NOMO-1 (cell line): ENCODE measurements at regions not wholly inside any gene's neighbourhood (a gene's known extent, or its start where the extent isn't known, plus 50 kb on each side); places are given as distances from the start of the nearest gene placed in this dataset.
A peak's percentile ranks its signal among the peaks of the same experiment; 100 is the strongest.
"Not testable (repeated sequence)": the region's sequence is repeated elsewhere in the genome, so short reads cannot be mapped to it uniquely, and the experiment has no call there.

Source experiments
- DNase-seq, 2 experiments: peaks; one replicate each; lab custom pipeline; 2025; ENCODE audit not compliant: unreplicated experiment in 2 of 2; lab: John Stamatoyannopoulos, UW

DNA sequence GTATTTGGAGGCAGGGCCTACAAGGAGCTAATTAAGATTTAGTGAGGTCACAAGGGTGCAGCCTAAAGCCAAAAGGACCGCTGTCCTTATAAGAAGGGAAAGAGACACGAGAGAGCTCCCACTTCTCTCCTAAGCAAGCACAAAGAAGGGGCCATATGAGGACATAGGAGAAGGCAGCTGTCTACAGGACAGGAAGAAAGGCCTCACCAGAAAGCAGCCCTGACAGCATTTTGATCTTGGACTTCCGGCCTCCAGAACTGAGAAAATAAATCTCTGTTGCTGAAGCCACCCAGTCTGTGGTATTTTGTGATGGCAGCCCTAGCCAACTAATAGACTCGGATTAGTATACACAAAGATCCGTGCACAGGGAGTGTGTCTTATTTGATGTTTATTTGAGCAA lies 139.7 kb downstream of the B3GNT2 start:
- no peak for DNase-seq

- DNase-seq: no peak
Measured at GRCh38 chr2:62334440-62335058, 138.6 kb downstream of the B3GNT2 start.

- DNase-seq: no peak
Measured at GRCh38 chr2:62334009-62334408, 138.1 kb downstream of the B3GNT2 start.

GRCh38 chr2:62330959-62331358 lies 135.0 kb downstream of the B3GNT2 start:
- DNase-seq: no peak

- no peak for DNase-seq
Measured at GRCh38 chr2:62329797-62330196, 133.9 kb downstream of the B3GNT2 start.

DNA sequence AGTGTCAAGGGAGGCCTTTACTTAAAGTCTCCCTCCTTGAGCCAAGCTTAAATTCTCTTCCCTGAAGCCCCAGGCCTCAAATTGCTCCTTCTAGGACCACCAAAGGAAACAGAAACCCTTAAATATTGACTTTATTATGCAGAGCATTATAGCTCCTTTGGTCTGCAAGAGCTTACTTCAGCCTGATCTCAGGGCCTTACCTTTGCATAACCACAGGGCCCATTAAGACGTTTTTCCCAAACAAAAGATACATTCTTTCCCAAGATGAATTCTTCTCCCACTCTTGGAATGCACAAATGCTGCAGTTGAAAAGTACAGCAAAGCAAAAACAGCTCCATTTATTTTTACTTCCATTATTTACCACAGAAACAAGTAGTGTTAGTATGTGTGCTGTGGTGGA lies 130.8 kb downstream of the B3GNT2 start:
- no peak for DNase-seq

DNA sequence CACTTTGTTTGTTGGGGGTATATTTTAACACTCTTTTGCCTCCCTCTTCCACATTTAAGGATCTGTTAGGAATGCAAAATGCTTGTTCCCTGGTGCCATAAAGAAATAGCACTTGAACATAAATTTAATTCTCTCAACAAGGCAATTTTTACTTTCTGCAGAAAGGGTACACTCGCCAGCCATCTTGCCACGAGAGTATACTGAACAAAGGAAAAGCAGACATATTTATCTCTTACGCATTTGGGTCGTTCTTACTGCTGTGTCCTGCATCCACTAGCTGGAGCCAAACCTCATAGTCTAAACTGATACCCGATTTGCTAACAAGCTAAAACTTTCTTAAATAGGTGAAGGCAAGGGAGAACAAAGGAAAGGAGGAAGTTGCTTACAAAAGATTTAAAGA lies 129.5 kb downstream of the B3GNT2 start:
- DNase-seq: peak in 1 of 2 experiments; percentile 21

DNA sequence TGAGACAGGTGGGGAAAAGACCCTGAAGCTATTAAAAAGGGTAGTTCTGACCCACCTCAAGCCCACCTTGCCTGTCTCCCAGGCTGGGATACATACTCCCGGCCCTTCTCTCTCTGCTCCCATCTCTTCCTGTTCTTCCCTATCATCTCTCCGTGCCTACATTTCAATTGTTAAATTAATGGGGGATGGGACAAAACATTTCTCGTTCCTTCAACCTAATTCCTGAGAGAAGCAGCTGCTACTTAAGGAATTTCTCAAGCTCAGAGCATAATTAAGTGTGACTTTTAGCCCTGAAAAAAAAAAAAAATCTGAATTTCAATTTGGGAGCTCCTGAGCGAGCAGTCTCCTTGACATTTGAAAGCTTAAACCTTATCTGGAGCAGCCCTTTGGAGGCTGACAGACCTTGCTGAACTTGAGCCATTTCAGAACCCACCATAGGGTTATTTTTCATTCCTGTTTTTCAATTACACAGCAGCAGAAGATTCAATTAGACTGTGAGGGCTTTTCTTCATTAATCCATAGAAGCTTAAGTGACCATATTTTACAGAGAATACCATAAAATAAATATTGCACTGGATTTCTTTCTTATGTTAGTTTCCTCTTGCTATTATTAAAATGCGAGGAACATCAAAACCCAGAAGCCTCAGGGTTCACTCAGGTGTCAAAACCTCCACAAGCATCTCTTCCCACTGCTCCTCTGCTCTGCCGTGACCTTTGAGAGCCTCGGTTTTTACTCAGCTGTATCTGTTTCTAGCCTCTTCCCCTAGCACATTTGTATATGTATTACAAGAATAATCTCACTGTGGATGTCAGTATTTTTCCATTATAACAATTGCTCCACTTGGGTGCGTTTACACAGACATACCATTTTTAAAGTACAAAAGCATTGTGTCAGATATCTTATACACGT lies 125.7 kb downstream of the B3GNT2 start:
- no peak for DNase-seq

GRCh38 chr2:62320657-62321357 lies 124.9 kb downstream of the B3GNT2 start:
- no peak for DNase-seq

DNA sequence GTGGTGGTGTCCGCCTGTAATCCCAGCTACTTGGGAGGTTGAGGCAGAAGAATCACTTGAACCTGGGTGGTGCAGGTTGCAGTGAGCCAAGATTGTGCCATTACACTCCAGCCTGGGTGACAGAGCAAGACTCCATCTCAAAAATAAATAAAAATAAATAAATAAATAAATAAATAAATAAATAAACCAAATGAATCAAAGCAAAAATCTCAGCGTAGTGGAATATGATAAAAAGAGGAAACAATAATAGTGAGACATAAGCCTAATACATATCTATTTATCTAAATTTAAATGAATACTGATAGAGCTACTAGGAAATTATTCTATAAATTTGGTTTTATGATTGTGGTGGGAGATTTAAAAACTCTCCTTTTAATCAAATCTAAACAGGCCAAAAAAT lies 124.2 kb downstream of the B3GNT2 start:
- not testable (repeated sequence) for DNase-seq

GRCh38 chr2:62319070-62319469 lies 123.2 kb downstream of the B3GNT2 start:
- no peak for DNase-seq

GRCh38 chr2:62315476-62315875 lies 119.6 kb downstream of the B3GNT2 start:
- no peak for DNase-seq

DNA sequence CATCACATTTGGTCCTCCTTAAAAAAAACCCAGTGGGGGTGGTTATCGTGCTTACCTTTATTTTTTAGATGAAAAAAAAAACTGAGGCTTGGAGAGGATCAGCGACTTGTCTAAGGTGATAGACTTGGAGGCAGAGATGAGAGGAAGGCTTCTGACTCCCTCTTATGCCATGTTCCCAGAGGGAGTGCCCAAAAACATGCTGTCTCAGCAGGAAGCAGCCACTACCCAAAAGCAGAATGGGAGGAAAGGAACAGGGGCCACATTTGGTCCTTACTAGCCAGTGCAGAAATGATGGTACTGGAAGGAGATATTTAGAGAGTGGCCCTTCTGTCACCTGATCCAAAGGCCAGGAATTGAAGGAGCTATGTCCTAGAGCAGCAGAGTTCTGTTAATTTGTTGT lies 118.4 kb downstream of the B3GNT2 start:
- DNase-seq: no peak

- peak in 1 of 2 experiments; percentile 49 for DNase-seq
Measured at GRCh38 chr2:62313449-62314227, 117.7 kb downstream of the B3GNT2 start.

- no peak for DNase-seq
Measured at GRCh38 chr2:62309465-62310091, 113.7 kb downstream of the B3GNT2 start.

GRCh38 chr2:62309081-62309464 lies 113.2 kb downstream of the B3GNT2 start:
- DNase-seq: no peak

DNA sequence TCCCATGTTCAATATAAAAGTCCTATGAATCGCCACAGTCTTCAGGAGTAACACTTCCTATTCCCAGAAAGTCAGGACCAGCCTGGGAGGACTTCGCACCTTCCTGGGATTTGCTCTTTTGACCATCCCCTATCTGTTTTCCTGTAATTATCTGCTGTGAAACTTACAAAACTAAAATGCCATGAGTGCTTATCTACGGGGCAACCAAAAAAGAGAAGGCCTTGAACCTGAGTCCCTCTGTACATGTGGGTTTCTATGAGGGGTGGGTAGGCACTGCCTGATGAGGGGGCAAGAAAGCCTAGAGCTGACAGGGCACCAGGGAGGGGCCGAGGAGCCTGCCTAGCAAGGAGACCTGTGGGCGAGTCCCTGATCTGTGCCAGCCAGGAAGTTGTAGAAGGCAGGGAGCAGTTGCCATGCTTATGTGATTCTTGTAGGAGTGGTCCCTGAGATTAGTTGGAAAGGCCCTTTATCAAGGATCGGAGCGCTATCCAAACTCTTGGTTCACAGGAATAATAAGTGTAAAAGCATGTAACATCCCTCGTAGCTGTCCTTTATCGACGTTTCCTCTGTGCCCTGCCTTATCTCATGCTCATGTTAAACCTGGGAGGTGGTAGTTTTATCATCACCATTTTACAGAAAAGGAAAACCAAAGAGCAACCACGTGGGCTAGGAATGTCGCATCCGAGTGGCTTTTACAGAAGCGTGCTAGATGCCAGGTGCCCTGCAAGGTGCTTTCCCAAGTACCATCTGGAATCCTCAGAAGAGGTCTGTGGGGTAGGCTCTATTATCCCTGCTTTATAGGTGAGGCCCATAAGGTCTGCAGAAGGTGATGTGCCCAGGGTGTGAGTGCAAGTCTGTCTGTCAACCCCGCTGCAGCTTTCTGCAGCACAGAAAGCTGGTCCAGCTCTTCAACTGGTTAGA lies 111.8 kb downstream of the B3GNT2 start:
- DNase-seq: no peak

GRCh38 chr2:62306751-62307468 lies 111.0 kb downstream of the B3GNT2 start:
- DNase-seq: peak; percentile 25 to 46
